Endothelial cell of umbilical vein (primary cell): ENCODE measurements at regions not wholly inside any gene's neighbourhood (a gene's known extent, or its start where the extent isn't known, plus 50 kb on each side); places are given as distances from the start of the nearest gene placed in this dataset.

ENCODE experiments used
- EZH2 ChIP-seq: IDR thresholded peaks from 2 replicates; pipeline ENCODE4 v1.6.1; 2012; ENCODE audit warnings: borderline replicate concordance, low read depth, mild to moderate bottlenecking, moderate library complexity, low read length, inconsistent platforms; ENCODE audit not compliant: severe bottlenecking
- JUN ChIP-seq: IDR thresholded peaks from 2 replicates; pipeline ENCODE4 v1.6.1; 2011; ENCODE audit warnings: borderline replicate concordance, low read depth; ENCODE audit not compliant: insufficient read length, insufficient read depth
- TF ChIP-seq, protein P1 (sequence below), 2 donors: IDR thresholded peaks; 1 replicate in 1 of 2; 2 replicates in 1 of 2; pipeline ENCODE4 v1.5.1; 2011; ENCODE audit warnings: low read length in 2 of 2, mild to moderate bottlenecking in 2 of 2, moderate library complexity in 2 of 2, control low read depth in 1 of 2, inconsistent platforms in 1 of 2, low read depth in 1 of 2; ENCODE audit not compliant: insufficient read depth in 1 of 2; ENCODE audit errors: extremely low read depth in 1 of 2

DNA sequence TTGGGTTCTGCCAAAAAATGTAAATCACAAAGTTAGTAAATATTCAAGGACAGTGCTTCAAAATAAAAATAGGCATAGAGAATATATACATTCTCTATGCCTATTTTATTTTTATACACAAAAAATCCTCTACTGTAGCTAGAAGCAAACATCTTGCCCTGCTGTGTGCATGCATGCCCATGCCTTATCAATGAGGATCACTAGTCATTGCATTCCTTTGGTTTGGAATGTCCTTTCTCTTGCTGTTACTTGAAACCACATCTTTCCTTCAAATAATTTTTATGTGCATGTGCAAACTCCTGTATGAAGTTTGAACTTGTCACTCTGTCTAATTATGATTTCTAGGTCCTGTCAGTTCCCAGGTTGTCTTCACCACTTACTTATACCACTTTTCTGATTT lies 278.9 kb upstream of the IZUMO3 start:
- TF ChIP-seq JUN (no peak), EZH2 (no peak)
- TF ChIP-seq, protein P1, sequence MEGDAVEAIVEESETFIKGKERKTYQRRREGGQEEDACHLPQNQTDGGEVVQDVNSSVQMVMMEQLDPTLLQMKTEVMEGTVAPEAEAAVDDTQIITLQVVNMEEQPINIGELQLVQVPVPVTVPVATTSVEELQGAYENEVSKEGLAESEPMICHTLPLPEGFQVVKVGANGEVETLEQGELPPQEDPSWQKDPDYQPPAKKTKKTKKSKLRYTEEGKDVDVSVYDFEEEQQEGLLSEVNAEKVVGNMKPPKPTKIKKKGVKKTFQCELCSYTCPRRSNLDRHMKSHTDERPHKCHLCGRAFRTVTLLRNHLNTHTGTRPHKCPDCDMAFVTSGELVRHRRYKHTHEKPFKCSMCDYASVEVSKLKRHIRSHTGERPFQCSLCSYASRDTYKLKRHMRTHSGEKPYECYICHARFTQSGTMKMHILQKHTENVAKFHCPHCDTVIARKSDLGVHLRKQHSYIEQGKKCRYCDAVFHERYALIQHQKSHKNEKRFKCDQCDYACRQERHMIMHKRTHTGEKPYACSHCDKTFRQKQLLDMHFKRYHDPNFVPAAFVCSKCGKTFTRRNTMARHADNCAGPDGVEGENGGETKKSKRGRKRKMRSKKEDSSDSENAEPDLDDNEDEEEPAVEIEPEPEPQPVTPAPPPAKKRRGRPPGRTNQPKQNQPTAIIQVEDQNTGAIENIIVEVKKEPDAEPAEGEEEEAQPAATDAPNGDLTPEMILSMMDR (IDR thresholded peaks at IDR 0.05; ENCODE audit: extremely low read depth in 1 of 2, insufficient read depth in 1 of 2, low read depth in 1 of 2, low read length in 2 of 2) = no peak
